ENCODE measurements at regions not wholly inside any gene's neighbourhood (a gene's known extent, or its start where the extent isn't known, plus 50 kb on each side); places are given as distances from the start of the nearest gene placed in this dataset.

DNA sequence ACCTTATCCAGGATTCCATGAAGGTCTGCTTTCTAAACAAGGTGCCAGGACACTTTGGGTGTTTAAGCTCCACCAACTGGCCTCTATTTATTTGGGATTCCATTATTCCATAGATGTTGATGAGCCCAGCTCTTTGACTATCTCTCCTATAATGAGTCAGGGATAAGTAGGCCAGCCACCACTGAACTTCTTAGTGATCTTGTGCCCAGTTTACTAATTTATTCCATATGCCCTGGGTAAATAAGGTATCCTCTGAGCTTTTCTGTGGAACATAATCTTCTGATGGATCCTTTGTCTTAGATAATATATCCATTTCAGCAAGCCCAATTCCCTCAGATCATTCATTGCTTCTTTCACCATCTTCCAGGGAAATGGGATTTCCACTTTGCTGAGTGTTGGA is 535.0 kb downstream of the FOXG1 start:
- Mint-ChIP-seq H3K4me1 (no peaks in the 10 kb centered on the region), H3K9me3 (ENCODE audit: insufficient read depth) (peaks cover 2% of the 10 kb centered on the region), H3K27ac (no peak overlapping the region), H3K4me3 (no peak overlapping the region), H3K27me3 (no peaks in the 10 kb centered on the region)
- intact Hi-C loops (cut with micrococcal nuclease) = no loop called here
- Histone ChIP-seq H3K4me2 (replicated peaks; ENCODE audit: low read depth, low read length, poor library complexity, severe bottlenecking) (no peak overlapping the region), H2AFZ (ENCODE audit: insufficient read depth, low read depth, low read length, poor library complexity, severe bottlenecking) (no peak overlapping the region), H3K27me3 (replicated peaks in 1 of 4; ENCODE audit: control extremely low read depth in 1 of 4, control insufficient read depth in 3 of 4, insufficient read depth in 4 of 4, low read length in 3 of 4) (no peaks in the 10 kb centered on the region), H4K20me1 (ENCODE audit: control insufficient read depth, insufficient read depth, low read length, poor library complexity, severe bottlenecking) (no peaks in the 10 kb centered on the region), H3K36me3 (replicated peaks in 1 of 2; ENCODE audit: control extremely low read depth in 1 of 2, control insufficient read depth in 1 of 2, extremely low read depth in 1 of 2, insufficient read depth in 2 of 2, low read length in 1 of 2) (no peaks in the 10 kb centered on the region), H3K4me3 (ENCODE audit: control extremely low read depth in 1 of 5, extremely low read depth in 1 of 5, insufficient read depth in 1 of 5, low read depth in 2 of 5, low read length in 4 of 5) (no peak overlapping the region), H3K27ac (ENCODE audit: low read length in 2 of 2) (no peak overlapping the region), H3K4me1 (ENCODE audit: control insufficient read depth in 2 of 2, insufficient read depth in 2 of 2, low read length in 2 of 2) (no peaks in the 10 kb centered on the region), H3K79me2 (ENCODE audit: control insufficient read depth, insufficient read depth, low read length) (no peaks in the 10 kb centered on the region), H3K9me3 (ENCODE audit: control extremely low read depth in 1 of 3, control insufficient read depth in 2 of 3, insufficient read depth in 1 of 3, low read length in 2 of 3) (peaks cover 0 to 6% (median 2%) of the 10 kb centered on the region in 3 donors), H3K9ac (ENCODE audit: low read length) (no peak overlapping the region)
- ChIA-PET POLR2A (no interaction called here), CTCF (no interaction called here)
- no peak for DNase-seq
- TF ChIP-seq EZH2 (IDR thresholded peaks at IDR 0.05; ENCODE audit: borderline replicate concordance, insufficient read depth, low read depth, low read length, poor library complexity, severe bottlenecking) = no peak
- TF ChIP-seq, protein P1, sequence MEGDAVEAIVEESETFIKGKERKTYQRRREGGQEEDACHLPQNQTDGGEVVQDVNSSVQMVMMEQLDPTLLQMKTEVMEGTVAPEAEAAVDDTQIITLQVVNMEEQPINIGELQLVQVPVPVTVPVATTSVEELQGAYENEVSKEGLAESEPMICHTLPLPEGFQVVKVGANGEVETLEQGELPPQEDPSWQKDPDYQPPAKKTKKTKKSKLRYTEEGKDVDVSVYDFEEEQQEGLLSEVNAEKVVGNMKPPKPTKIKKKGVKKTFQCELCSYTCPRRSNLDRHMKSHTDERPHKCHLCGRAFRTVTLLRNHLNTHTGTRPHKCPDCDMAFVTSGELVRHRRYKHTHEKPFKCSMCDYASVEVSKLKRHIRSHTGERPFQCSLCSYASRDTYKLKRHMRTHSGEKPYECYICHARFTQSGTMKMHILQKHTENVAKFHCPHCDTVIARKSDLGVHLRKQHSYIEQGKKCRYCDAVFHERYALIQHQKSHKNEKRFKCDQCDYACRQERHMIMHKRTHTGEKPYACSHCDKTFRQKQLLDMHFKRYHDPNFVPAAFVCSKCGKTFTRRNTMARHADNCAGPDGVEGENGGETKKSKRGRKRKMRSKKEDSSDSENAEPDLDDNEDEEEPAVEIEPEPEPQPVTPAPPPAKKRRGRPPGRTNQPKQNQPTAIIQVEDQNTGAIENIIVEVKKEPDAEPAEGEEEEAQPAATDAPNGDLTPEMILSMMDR (IDR thresholded peaks at IDR 0.05) = no peak
- ATAC-seq (ENCODE audit: low read depth) = no peak

GRCh38 chr14:29310210-29310609 is 543.6 kb downstream of the FOXG1 start:
- TF ChIP-seq EZH2 (IDR thresholded peaks at IDR 0.05; ENCODE audit: borderline replicate concordance, insufficient read depth, low read depth, low read length, poor library complexity, severe bottlenecking) = no peak
- TF ChIP-seq, protein P1 (IDR thresholded peaks at IDR 0.05) = no peak
- no peak overlapping the region for H2AFZ ChIP-seq (ENCODE audit: insufficient read depth, low read depth, low read length, poor library complexity, severe bottlenecking)
- H3K4me2 ChIP-seq (replicated peaks; ENCODE audit: low read depth, low read length, poor library complexity, severe bottlenecking) = no peak overlapping the region
- no peak overlapping the region for H3K9ac ChIP-seq (ENCODE audit: low read length)
- Mint-ChIP-seq H3K9me3 (ENCODE audit: insufficient read depth) (no peaks in the 10 kb centered on the region), H3K27ac (no peak overlapping the region), H3K27me3 (no peaks in the 10 kb centered on the region), H3K4me1 (no peaks in the 10 kb centered on the region), H3K4me3 (no peak overlapping the region)
- no peak overlapping the region for H3K27ac ChIP-seq (ENCODE audit: low read length in 2 of 2)
- ChIA-PET POLR2A (no interaction called here), CTCF (no interaction called here)
- no peaks in the 10 kb centered on the region for H3K9me3 ChIP-seq (ENCODE audit: control extremely low read depth in 1 of 3, control insufficient read depth in 2 of 3, insufficient read depth in 1 of 3, low read length in 2 of 3)
- intact Hi-C loops (cut with micrococcal nuclease) = no loop called here
- DNase-seq (no peak), ATAC-seq (ENCODE audit: low read depth) (no peak)
- no peaks in the 10 kb centered on the region for H4K20me1 ChIP-seq (ENCODE audit: control insufficient read depth, insufficient read depth, low read length, poor library complexity, severe bottlenecking)
- no peak overlapping the region for H3K4me3 ChIP-seq (ENCODE audit: control extremely low read depth in 1 of 5, extremely low read depth in 1 of 5, insufficient read depth in 1 of 5, low read depth in 2 of 5, low read length in 4 of 5)
- no peaks in the 10 kb centered on the region for H3K27me3 ChIP-seq (replicated peaks in 1 of 4; ENCODE audit: control extremely low read depth in 1 of 4, control insufficient read depth in 3 of 4, insufficient read depth in 4 of 4, low read length in 3 of 4)
- no peaks in the 10 kb centered on the region for H3K4me1 ChIP-seq (ENCODE audit: control insufficient read depth in 2 of 2, insufficient read depth in 2 of 2, low read length in 2 of 2)
- H3K36me3 ChIP-seq (replicated peaks in 1 of 2; ENCODE audit: control extremely low read depth in 1 of 2, control insufficient read depth in 1 of 2, extremely low read depth in 1 of 2, insufficient read depth in 2 of 2, low read length in 1 of 2) = no peaks in the 10 kb centered on the region
- no peaks in the 10 kb centered on the region for H3K79me2 ChIP-seq (ENCODE audit: control insufficient read depth, insufficient read depth, low read length)

All from B cell (primary cell).